Activated CD8-positive, alpha-beta T cell treated with anti-CD3 and anti-CD28 coated beads for 36 hours (primary cell): ENCODE measurements at regions not wholly inside any gene's neighbourhood (a gene's known extent, or its start where the extent isn't known, plus 50 kb on each side); places are given as distances from the start of the nearest gene placed in this dataset.

Source experiments
- ATAC-seq: fragments of 200-7000 bp; cut with Tn5 transposase; one replicate; pipeline ENCODE4 v1.10.0; 2021; ENCODE audit warnings: mild to moderate bottlenecking, moderate library complexity
- CTCF ChIA-PET: fragments of 350-600 bp; sonication (Branson Sonifier 250); formaldehyde crosslinking; loops from one replicate; lab custom pipeline; 2021; ENCODE audit warnings: antibody characterized with exemption; lab: Charles Lee
- POLR2A ChIA-PET: fragments of 350-600 bp; sonication (Branson Sonifier 250); formaldehyde crosslinking; loops from one replicate; lab custom pipeline; 2021; ENCODE audit warnings: antibody characterized with exemption; lab: Charles Lee
- DNase-seq: peaks from one replicate; pipeline ENCODE4 v3.0.0-alpha.2; 2020
- H3K27ac Mint-ChIP-seq: one replicate; pipeline ENCODE4 v1.8.0; 2021; ENCODE audit warnings: mild to moderate bottlenecking, mixed read lengths
- H3K27me3 Mint-ChIP-seq: one replicate; pipeline ENCODE4 v1.8.0; 2021; ENCODE audit warnings: mixed read lengths
- H3K36me3 Mint-ChIP-seq: one replicate; pipeline ENCODE4 v1.8.0; 2021; ENCODE audit warnings: low read depth, mixed read lengths
- H3K4me1 Mint-ChIP-seq: one replicate; pipeline ENCODE4 v1.8.0; 2021; ENCODE audit warnings: low read depth, mixed read lengths
- H3K4me3 Mint-ChIP-seq: one replicate; pipeline ENCODE4 v1.8.0; 2021; ENCODE audit warnings: mild to moderate bottlenecking, moderate library complexity, mixed read lengths
- H3K9me3 Mint-ChIP-seq: one replicate; pipeline ENCODE4 v1.8.0; 2021; ENCODE audit warnings: mixed read lengths
- CTCF ChIP-seq: fragments of 200-600 bp; IDR thresholded peaks from one replicate; pipeline ENCODE4 v1.8.0; 2022; ENCODE audit warnings: antibody characterized with exemption, mild to moderate bottlenecking
- intact Hi-C: fragments of 100-400 bp; cut with micrococcal nuclease; formaldehyde crosslinking; loops from one replicate; pipeline ENCODE4 v1.10.0; 2022

GRCh38 chr20:7589164-7589563 is 351.1 kb downstream of the HAO1 start:
- H3K27me3 Mint-ChIP-seq: no peaks in the 10 kb centered on the region
- POLR2A ChIA-PET: no interaction called here
- ATAC-seq (no peak), DNase-seq (no peak)
- no peaks in the 10 kb centered on the region for H3K36me3 Mint-ChIP-seq
- no peak overlapping the region for H3K4me3 Mint-ChIP-seq
- CTCF ChIA-PET: no interaction called here
- H3K27ac Mint-ChIP-seq: no peak overlapping the region
- no peak for TF ChIP-seq CTCF
- intact Hi-C loops: no loop called here
- peaks cover 3% of the 10 kb centered on the region for H3K9me3 Mint-ChIP-seq
- no peaks in the 10 kb centered on the region for H3K4me1 Mint-ChIP-seq

DNA sequence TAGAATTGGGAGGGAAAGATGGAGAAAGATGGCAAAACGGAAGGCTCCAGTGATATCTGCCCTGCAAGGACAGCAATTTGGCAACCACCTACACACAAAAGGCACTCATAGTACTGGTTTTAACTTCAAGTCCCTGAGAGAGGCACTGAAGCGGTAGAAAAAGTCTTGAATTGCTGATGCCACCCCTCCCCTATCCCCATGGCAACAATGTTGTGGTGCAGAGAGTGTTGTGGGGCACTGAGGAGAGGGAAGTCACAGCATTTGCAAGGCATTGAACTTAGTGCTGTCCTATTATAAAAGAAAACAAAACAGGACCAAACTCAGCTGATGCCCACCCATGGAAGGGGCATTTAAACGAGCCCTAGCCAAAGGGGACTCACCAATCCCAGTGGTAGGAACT is 343.7 kb downstream of the HAO1 start:
- no peak overlapping the region for H3K27ac Mint-ChIP-seq
- intact Hi-C loops: no loop called here
- no peak for DNase-seq
- no peaks in the 10 kb centered on the region for H3K4me1 Mint-ChIP-seq
- H3K27me3 Mint-ChIP-seq: no peaks in the 10 kb centered on the region
- no peak for ATAC-seq
- no peaks in the 10 kb centered on the region for H3K36me3 Mint-ChIP-seq
- no peaks in the 10 kb centered on the region for H3K9me3 Mint-ChIP-seq
- TF ChIP-seq CTCF: no peak
- no peak overlapping the region for H3K4me3 Mint-ChIP-seq
- POLR2A ChIA-PET: no interaction called here
- CTCF ChIA-PET: no interaction called here

DNA sequence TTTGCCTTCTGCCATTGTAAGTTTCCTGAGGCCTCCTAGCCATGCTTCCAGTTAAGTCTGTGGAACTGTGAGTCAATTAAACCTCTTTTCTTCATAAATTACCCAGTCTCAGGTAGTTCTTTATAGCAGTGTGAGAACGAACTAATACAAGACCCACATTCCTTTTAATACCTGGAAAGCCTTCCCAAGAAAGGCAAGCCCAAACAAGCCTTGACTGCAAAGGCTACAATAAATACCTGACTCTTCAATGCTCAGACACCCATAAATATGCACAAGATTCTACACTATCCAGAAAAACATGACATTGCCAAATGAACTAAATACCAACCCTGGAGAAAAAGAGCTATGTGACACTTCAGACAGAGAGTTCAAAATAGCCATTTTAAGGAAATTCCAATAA is 338.8 kb downstream of the HAO1 start:
- Mint-ChIP-seq H3K27me3 (no peaks in the 10 kb centered on the region), H3K9me3 (peaks cover 3% of the 10 kb centered on the region), H3K4me1 (no peaks in the 10 kb centered on the region), H3K27ac (no peak overlapping the region), H3K4me3 (no peak overlapping the region), H3K36me3 (no peaks in the 10 kb centered on the region)
- intact Hi-C loops: no loop called here
- ATAC-seq (no peak), DNase-seq (no peak)
- ChIA-PET POLR2A (no interaction called here), CTCF (no interaction called here)
- no peak for TF ChIP-seq CTCF

GRCh38 chr20:7606941-7607340 is 333.3 kb downstream of the HAO1 start:
- Mint-ChIP-seq H3K36me3 (no peaks in the 10 kb centered on the region), H3K27ac (no peak overlapping the region), H3K4me3 (no peak overlapping the region), H3K9me3 (peaks cover 6% of the 10 kb centered on the region), H3K4me1 (no peaks in the 10 kb centered on the region), H3K27me3 (no peaks in the 10 kb centered on the region)
- ChIA-PET POLR2A (no interaction called here), CTCF (no interaction called here)
- intact Hi-C loops: no loop called here
- no peak for DNase-seq
- ATAC-seq: no peak
- no peak for TF ChIP-seq CTCF

GRCh38 chr20:7608250-7608649 is 332.0 kb downstream of the HAO1 start:
- intact Hi-C loops: no loop called here
- no peaks in the 10 kb centered on the region for H3K4me1 Mint-ChIP-seq
- no peaks in the 10 kb centered on the region for H3K36me3 Mint-ChIP-seq
- H3K27ac Mint-ChIP-seq: no peak overlapping the region
- no peak for TF ChIP-seq CTCF
- ChIA-PET CTCF (no interaction called here), POLR2A (no interaction called here)
- no peaks in the 10 kb centered on the region for H3K27me3 Mint-ChIP-seq
- peaks cover 6% of the 10 kb centered on the region for H3K9me3 Mint-ChIP-seq
- H3K4me3 Mint-ChIP-seq: no peak overlapping the region
- no peak for DNase-seq
- ATAC-seq: no peak
